Stimulated activated CD8-positive, alpha-beta memory T cell treated with anti-CD3 and anti-CD28 coated beads, Interleukin-4, amount 100 ng/mL, for 24 hours (primary cell): ENCODE measurements at regions not wholly inside any gene's neighbourhood (a gene's known extent, or its start where the extent isn't known, plus 50 kb on each side); places are given as distances from the start of the nearest gene placed in this dataset.
A peak's percentile ranks its signal among the peaks of the same experiment; 100 is the strongest.

Source experiments
- DNase-seq: peaks from one replicate; pipeline ENCODE4 v3.0.0-alpha.2; 2020; ENCODE audit warnings: low read depth

DNA sequence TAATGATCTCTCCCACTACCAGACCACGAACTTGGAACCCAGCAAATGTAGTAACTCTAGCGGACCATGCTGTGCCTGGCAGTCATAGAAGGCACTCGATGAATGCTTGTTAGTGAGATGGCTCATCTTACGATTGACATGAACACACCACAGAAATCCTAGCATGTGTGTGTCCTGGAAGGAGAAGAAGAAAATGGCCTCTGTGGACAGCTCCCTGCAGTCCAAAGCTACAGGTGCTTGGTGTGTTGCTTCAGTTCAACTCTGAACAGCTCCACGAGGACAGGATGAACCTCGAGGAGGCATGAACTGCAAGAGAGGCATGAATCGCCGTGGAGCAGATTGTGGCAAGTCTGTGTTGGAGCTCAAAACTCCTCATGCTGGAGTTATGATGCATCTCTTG, 93.5 kb downstream of the KLF6 start:
- no peak for DNase-seq

DNA sequence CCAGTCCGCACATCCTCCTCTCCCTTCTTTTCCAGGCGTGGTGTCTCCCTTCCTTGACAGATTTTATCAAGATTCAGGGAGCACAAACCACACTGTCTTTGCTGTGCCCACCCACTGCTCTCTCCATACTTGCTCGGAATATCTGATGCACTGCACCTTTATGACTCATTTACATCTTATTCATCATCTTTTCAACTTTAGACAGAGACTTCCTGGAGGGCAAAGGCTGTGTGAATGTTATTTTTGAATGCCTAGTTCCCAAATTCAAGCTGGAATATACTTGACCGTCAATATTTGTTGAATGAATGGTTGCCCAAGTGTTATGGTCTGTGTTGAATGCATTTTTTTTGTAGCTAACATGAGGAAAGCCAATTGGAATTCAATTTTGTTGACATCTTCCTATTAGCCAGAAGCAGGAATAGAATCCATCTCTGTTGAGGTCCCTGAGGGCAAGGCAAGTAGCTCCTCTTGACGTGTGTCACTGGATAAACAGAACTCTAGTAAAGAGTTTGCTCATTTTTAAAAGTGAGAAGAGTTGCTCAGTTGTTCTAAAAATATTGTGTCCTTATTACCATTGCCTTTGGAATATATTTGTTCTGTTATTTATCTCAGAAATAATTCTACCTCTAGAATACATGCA, 95.0 kb downstream of the KLF6 start:
- no peak for DNase-seq

DNA sequence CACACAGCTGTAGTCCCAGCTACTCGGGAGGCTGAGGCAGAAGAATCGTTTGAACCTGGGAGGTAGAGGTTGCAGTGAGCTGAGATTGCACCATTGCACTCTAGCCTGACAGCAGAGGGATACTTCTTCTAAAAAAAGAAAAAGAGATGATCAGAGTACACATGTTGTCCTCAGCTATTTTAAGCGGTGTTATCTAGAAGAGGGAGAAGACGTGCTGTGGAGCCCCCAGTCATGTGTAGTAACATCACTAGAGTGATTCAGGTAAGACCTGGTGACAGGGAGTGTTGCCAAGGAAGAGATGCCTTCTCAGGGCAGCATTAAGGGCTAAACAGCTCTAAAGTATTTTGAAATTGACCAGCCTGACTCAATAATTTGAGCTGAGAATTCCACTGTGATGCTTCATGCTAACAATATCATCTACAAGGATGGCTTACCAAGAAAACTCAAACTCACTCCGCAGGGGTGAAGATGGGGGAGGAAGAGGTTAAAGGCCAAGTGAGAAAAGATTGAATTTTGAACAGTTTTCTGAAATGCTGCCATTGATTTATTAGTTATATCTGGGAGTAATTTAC, 97.4 kb downstream of the KLF6 start:
- DNase-seq = no peak

DNA sequence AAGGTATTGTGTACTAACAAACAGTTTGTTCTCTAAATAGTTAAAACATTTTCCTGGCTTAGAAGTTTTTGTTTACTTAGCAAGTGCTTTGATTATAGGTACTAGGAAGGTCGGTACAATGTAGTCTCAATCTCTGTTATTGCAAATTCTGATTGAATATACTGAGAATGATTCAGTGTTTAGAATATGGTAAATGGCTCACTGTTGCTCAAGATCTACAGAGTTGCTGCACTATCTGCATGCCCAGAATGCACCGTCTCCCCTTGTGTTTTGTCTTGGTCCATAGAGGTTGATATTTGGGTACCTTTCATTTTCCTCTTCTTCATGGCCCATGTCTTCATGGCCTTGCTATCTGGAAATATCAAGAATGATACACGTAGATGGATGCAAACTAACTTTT, 99.6 kb downstream of the KLF6 start:
- DNase-seq = no peak

DNA sequence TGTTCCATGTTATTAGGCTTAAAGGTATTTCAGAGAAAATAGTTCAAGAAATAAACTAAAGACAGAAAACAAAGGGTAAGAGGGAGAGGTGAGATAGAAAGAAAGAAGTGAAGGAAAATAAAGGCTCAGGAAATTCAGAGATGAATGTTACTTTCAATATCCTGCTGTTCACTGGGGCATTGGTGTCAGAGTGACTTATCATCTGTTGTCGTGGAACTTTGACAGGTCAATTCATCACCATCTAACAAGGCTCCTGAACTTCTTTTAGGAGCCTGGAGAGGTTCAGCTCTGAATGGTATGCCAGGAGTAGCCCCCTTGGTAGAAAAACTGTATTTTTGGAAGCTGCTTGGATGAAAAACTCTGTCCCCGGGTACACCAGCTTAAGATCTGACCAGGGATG, 100.1 kb downstream of the KLF6 start:
- no peak for DNase-seq

DNA sequence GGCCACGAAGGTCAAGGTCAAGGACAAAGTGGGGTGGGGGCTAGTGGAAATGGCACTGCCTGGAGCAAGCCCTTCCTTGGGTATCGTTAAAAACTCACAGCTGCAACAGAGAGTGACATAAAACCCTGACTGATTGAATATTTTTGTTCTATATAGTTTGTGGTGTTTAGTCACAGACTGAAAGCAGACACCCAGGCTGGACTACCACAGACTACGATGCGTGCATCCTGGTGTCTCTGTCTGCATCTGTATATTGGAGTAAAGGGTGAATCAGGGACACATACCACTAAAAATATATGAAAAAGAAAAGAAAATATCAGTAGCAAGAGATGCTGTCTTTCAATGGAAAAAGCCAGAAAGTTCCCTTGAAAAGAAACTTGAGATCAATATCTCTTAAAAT, 101.4 kb downstream of the KLF6 start:
- no peak for DNase-seq

DNA sequence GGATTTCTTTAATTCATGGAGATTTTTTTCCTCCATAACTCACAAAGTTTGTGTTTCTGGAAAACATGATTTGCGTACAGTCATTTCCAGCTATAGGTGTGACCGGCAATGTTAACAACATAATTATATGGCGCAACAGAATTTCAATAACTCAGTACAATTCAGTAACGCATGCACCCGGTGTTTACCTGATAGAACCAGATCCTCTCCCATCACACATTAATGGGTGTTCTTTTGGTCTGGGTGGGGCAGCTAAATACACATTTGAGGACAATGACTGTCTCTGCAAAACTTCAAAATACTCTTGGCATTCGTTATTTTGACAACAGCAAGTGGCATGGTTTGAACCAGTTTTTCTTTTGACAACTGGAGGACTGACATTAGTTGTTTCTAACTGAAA, 102.3 kb downstream of the KLF6 start:
- no peak for DNase-seq

DNA sequence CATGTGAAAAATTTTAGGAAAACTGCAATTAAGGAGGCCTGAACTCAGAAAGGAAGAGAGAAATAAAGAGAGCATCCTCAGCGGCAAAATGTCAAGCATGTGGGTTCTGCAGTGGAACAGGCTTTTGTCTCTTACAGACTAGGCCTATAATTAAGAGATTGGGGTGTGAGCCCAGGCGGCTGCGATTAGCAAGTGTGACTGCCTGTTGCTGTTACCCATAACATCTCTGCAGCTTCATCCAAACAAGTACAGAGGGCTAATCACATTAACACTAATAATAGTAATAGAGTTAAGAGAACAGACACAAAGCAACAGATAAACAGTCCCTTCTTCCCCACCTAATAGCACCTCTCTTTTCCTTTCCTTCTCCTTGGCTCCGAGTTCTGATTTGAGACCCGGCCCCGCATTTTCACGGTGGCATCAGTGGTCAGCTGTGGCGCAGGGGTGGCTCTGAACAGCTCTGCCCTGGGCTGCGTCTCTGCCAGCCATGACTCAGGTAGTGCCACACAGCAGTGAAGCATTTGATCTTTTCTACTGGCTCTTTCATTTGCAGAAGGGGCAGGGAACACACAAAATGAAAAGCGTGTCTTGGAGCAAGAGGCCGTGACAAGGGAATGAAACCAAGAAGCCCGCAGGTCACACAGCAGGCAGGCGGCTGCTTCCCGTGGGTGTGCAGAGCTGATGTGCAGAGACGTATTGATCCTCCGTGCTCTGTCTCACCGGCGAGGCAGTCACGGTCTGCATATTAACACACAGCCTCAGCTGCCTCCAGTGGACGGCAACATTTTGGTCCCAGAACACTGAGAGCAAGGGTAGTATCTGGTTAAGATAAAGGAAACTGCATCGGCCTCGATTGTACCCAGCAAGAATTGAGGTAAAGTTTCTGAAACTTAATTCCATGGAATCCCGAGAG, 103.1 kb downstream of the KLF6 start:
- DNase-seq = no peak

DNA sequence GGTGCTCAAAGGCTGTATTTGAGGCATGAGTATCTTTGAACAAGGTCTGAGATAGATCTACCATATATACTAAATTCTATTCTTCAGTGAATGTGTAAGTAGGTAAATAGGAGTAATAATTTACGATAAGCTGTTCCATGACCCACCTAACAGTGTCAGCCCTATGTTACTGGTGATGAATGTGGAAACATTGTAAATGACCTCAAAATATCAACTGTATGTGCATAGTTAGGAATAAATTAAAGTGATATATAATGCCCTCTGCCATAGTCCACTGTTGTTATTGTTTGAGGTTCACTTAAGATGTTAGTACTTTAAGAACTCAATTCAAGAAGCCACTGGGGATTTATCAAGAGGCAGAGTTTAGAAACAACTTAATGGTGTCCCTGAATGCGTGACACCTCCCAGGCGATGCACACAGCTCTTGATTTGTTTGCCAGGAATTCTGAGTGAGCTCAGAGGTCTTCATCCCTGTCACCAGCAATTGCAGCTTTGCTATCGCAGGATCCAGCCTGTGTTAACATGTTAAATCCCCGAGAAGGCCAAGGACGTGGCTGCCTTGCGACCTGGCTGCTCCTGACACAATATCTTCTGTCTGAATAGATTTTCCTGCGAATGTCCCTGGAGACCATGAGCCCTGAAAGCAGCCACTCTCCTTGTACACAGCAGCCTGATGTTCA, 104.9 kb downstream of the KLF6 start:
- DNase-seq = no peak

DNA sequence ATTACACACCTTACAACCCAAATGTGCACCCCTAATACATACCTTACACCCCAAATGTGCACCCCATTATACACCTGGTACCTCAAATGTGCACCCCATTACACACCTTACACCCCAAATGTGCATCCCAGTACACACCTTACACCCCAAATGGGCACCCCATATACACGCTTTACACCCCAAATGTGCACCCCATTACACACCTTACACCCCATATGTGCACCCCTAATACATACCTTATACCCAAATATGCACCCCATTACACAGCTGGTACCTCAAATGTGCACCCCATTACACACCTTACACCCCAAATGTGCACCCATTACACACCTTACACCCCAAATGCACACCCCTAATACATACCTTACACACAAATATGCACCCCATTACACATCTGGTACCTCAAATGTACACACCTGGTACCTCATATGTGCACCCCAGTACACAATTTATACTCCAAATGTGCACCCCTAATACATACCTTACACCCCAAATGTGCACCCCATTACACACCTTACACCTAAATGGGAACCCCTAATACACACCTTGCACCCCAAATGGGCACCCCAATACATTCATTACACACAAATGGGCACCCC, 106.3 kb downstream of the KLF6 start:
- no peak for DNase-seq

DNA sequence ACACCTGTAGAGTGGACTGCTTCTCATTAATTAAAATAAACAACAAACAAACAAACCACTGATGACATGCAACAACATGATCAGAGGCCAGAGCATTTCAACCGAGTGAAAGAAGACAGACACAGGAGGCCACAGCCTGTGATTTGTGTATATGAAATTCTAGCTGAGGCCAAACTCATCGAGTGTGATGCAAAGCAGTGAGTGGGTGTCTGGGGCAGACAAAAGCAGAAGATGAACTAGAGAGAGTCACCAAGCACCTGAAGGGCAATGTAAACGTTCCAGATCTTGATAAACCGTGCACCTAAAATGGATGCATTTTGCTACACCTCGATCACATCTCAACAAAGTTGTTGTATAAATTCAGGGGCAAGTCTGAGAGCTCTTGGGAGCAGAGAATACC, 108.4 kb downstream of the KLF6 start:
- DNase-seq = no peak

DNA sequence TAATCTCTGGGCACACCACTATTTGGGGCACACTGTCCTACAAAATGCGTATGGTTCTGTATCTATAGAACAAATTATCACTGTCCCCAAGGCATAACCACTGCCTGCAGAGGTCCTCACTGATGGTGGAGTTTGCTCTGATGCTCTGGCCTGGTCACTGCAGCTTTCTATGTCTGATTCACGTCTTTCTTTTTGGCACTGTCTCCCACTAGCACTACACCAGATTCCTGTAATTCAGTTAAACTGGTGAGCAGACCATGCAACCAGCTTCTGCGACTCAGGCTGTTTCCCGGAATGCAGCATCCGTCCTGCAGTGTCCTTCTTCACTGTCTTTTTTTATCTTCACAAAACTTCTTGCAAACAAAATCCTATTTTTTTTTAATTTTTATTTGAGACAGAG, 112.8 kb downstream of the KLF6 start:
- DNase-seq = no peak

DNA sequence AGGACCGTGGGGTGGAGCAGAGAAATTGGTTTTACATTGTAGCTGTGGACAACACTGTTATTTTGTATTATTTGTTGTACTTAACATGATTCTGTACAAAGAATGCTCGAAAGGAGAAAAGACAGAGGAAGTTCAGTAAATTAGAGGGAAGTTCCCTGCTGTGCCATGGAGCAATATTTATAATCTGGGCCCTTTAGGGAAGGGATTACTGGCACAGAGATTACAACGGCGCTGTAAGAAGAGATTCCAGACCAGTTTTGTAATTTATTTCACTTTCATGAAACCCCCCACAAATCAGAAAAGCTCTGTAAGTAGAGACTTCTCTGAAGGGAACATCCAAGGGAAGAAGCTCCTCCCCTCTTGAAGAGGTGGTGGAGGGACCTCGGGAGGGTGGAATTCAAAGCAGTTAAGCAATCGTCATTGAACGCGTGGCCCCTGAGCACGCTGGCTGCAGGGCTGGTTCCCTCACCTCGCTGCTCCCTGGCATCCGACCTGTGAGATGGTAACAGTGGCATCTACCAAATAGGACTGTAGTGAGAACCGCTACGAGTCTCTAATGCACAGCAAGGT, 113.5 kb downstream of the KLF6 start:
- no peak for DNase-seq

DNA sequence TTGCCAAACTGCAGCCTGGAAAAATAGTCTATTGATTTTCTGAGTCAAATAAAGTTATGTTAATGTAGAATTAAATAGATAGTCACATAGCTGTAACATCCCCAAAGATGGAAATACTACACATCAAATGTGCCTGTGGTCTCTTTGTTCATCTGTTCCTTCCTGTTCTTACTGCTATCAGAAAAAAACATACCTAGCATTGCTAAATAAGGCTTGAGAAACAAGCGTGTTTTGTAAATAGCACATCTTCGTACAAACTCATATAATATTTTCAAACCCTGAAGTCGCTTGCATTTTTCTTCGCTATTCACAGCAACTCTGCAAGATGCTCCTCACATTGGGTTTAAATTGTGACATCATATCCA, 116.1 kb downstream of the KLF6 start:
- DNase-seq = no peak

DNA sequence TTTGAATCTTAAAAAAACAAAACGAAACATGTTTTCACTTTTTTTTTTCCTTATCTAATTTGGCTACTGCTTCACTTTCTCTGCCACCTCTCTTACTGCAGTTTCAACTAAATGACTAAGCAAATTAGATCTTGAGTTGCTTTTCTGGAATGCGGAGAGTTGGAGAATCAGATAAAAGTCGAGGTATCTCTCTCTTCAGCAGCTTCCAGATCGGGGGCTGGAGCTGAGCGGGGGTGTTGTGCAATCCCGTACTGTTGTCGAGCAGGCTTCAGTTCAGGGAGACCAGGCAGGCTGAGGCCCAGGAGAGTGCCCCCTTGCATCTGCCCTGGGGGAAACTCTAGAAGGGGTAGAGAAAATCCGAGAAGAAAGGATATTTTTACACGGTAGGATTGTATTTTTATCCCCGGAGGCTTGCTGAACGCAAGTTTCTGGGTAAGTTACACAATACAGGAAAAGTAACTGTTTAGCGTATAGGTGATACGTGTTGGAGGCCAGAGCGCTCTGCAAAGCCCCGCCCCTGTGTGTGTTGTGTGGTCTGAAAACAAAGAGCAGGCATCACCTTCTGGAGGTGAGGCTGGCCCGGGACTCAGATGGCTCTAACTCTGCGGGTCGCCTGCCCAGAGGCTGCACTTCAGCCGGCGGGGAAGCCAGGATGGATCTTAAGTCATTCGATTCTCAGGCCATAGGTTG, 116.6 kb downstream of the KLF6 start:
- peak; percentile 16 for DNase-seq

DNA sequence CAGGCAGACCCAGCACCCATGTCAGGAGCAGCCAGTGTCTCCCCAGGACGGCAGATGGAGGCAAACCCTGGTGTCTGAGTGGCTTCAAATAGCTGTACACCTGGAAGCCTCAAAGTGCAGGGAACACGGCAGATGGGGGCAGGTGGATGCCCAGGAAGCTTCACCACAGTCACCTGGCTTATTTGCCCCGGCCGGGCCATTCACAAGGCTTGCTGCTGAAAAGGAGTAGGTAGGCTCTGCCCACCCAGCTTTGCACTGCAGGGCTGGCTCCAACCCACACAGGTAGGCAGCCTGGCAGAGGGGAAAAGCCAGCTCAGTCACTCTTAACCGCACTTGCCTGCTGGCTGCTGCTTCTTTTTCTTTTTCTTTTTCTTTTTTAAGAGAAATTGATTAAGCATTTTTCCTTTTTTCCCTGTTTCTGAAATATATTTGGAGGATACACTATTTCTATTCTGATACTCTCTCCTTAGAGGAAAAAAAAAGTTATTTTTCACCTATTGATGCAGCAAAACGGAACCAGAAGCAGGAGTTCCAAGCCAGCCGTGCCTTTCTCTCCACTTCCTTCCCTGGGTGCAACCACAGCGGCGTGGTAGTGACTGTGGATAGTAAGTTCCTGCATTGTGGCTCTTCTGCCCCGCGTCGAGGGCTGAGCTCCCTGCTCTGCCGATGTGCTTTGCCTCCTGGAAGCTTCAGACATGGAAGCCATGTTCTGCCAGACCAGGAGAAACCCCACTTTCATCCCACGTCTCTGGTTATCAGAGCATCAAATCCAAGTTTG, 118.3 kb downstream of the KLF6 start:
- DNase-seq = no peak

DNA sequence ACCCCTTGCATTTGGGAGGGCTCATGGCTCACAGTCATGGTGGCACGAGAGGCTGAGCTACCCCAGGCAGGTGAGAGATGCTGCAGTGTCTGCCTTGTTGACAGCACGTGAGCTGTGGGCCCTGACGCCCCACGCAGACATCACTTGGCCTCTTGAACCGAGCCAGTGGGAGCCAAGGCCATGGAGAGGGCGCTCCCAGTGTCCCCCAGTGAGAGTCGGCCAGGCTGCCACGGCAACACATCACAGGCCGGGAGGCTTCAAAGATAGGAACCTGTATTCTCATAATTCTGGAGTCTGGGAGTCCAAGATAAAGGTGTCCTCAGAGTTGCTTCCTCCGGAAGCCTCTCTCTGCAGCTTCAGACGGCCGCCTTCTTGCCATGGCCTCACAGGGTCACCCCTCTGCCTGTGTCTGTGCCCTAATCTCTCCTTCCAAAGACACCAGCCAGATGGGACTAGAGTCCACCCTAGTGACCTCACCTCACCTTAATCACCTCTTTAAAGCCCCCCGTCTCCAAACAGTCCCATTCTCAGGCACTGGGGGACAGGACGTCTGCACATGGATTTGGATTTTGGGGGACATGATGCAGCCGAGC, 119.6 kb downstream of the KLF6 start:
- no peak for DNase-seq

DNA sequence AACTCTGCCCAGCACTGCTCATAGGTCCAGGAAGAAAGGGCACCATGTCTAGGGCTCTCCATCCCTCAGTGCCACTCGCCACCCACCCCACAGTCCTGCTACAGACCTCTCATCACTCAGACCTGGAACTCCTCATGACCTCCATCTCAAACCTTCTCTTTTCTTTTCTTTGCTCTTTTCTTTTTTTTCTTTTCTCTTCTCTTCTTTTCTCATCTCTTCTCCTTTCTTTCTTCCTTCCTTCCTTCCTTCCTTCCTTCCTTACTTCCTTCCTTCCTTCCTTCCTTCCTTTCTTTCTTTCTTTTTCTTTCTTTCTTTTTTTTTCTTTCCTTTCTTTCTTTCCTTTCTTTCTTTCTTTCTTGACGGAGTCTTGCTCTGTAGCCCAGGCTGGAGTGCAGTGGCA, 122.2 kb downstream of the KLF6 start:
- no peak for DNase-seq

DNA sequence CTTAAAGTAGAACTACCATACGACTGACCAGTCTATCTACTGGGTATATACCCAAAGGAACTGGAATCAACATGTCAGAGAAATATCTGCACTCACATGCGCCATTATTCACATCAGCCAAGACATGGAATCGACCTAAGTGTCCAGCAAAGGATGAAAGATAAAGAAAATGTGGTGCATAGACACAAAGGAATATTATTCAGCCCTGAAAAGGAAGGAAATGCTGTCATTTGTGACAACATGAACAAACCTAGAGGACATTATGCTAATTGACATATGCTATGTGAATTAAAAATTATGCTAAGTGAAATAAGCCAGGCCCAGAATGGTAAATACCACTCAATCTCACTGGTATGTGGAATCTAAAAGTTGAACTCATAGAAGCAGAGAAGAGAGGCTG, 123.7 kb downstream of the KLF6 start:
- DNase-seq = no peak

DNA sequence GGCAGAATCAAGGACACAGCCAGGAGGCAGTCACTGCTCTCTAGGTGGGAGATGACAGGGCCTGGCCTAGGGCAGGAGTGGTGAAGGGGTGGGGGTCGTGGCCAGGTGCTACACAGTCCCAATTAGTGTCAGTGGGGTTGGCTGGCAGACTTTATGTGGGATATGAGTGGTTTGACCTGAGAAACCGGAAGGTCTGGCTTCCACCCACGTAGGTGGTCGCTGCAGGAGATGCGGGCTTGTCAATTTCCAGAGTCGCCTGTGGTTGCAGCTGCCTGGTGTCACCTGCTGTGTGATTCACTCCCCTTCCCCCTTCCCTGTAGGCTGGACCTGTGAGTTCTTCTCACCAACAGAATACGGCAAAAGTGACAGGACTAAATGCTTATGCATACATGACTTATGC, 124.3 kb downstream of the KLF6 start:
- DNase-seq = no peak
